ENCODE measurements at regions not wholly inside any gene's neighbourhood (a gene's known extent, or its start where the extent isn't known, plus 50 kb on each side); places are given as distances from the start of the nearest gene placed in this dataset.
"Not testable (repeated sequence)": the region's sequence is repeated elsewhere in the genome, so short reads cannot be mapped to it uniquely, and the experiment has no call there.

DNA sequence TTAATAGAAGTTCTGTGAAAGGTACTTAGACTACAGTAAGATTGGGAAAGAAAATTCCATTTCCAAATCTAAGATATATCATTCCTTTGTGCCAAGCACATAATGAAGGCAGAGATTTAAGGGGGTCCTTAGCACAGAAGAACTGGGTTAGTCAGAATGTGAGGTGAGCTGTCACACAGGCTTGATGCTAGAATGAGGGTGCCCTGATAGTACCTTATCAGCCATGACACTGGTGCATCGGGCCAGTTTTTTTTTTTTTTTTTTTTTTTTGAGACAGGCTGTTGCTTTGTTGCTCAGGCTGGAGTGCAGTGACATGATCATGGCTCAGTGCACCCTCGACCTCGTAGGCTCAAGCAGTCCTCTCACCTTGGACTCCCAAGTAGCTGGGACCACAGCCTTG lies 2169.6 kb upstream of the DEFB115 start:
- H3K36me3 Mint-ChIP-seq; H3K27ac Mint-ChIP-seq; H3K4me3 Mint-ChIP-seq; intact Hi-C loops (cut with micrococcal nuclease); H3K4me1 Mint-ChIP-seq (ENCODE audit: low read depth); H3K27me3 Mint-ChIP-seq; DNase-seq; POLR2A ChIA-PET; CTCF ChIA-PET: not testable (repeated sequence)
- H3K9me3 Mint-ChIP-seq, result peaks cover 30% of the 10 kb centered on the region

GRCh38 chr20:29088472-29088871 lies 2169.0 kb upstream of the DEFB115 start:
- H3K27ac Mint-ChIP-seq; CTCF ChIA-PET; DNase-seq; H3K4me3 Mint-ChIP-seq; POLR2A ChIA-PET; H3K27me3 Mint-ChIP-seq; H3K4me1 Mint-ChIP-seq (ENCODE audit: low read depth); H3K36me3 Mint-ChIP-seq; intact Hi-C loops (cut with micrococcal nuclease): not testable (repeated sequence)
- peaks cover 27% of the 10 kb centered on the region for H3K9me3 Mint-ChIP-seq

GRCh38 chr20:29089409-29089808 lies 2168.1 kb upstream of the DEFB115 start:
- POLR2A ChIA-PET; H3K36me3 Mint-ChIP-seq; H3K27ac Mint-ChIP-seq; CTCF ChIA-PET; H3K27me3 Mint-ChIP-seq; DNase-seq; H3K4me1 Mint-ChIP-seq (ENCODE audit: low read depth); H3K4me3 Mint-ChIP-seq; intact Hi-C loops (cut with micrococcal nuclease): not testable (repeated sequence)
- peaks cover 20% of the 10 kb centered on the region for H3K9me3 Mint-ChIP-seq

GRCh38 chr20:29093958-29094357 lies 2163.5 kb upstream of the DEFB115 start:
- POLR2A ChIA-PET; H3K4me3 Mint-ChIP-seq; DNase-seq; H3K27ac Mint-ChIP-seq; intact Hi-C loops (cut with micrococcal nuclease); CTCF ChIA-PET; H3K36me3 Mint-ChIP-seq; H3K4me1 Mint-ChIP-seq (ENCODE audit: low read depth); H3K27me3 Mint-ChIP-seq: not testable (repeated sequence)
- H3K9me3 Mint-ChIP-seq, result peaks cover 10% of the 10 kb centered on the region

GRCh38 chr20:29096695-29097094 lies 2160.8 kb upstream of the DEFB115 start:
- DNase-seq; CTCF ChIA-PET; H3K4me1 Mint-ChIP-seq (ENCODE audit: low read depth); H3K4me3 Mint-ChIP-seq; intact Hi-C loops (cut with micrococcal nuclease); H3K9me3 Mint-ChIP-seq; H3K27me3 Mint-ChIP-seq; H3K36me3 Mint-ChIP-seq; POLR2A ChIA-PET; H3K27ac Mint-ChIP-seq: not testable (repeated sequence)

DNA sequence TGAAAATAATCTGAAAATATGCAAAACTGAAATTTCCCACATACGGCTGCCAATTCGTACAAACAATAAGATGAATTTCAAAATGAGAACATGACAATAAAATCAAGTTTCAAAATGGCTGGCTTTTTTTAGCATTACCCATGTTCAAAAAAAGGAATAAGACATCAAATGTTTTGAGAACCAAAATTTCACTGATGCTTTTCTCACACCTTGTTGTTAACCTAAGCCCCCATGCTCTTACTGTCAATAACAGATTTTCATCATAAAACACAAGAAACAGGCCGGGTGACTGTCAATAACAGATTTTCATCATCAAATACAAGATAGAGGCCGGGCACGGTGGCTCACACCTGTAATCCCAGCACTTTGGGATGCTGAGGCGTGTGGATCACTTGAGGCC lies 2149.6 kb upstream of the DEFB115 start:
- peaks cover 27% of the 10 kb centered on the region for H3K9me3 Mint-ChIP-seq
- H3K4me1 Mint-ChIP-seq (ENCODE audit: low read depth); H3K4me3 Mint-ChIP-seq; H3K27me3 Mint-ChIP-seq; intact Hi-C loops (cut with micrococcal nuclease); CTCF ChIA-PET; POLR2A ChIA-PET; H3K36me3 Mint-ChIP-seq; H3K27ac Mint-ChIP-seq; DNase-seq: not testable (repeated sequence)

DNA sequence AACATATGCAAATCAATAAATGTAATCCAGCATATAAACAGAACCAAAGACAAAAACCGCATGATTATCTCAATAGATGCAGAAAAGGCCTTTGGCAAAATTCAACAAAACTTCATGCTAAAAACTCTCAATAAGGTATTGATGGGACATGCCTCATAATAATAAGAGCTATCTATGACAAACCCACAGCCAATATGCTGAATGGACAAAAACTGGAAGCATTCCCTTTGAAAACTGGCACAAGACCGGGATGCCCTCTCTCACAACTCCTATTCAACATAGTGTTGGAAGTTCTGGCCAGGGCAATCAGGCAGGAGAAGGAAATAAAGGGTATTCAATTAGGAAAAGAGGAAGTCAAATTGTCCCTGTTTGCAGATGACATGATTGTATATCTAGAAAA lies 2148.1 kb upstream of the DEFB115 start:
- DNase-seq; H3K27ac Mint-ChIP-seq; POLR2A ChIA-PET; CTCF ChIA-PET; H3K4me1 Mint-ChIP-seq (ENCODE audit: low read depth); H3K36me3 Mint-ChIP-seq; H3K27me3 Mint-ChIP-seq; H3K4me3 Mint-ChIP-seq; intact Hi-C loops (cut with micrococcal nuclease): not testable (repeated sequence)
- peaks cover 35% of the 10 kb centered on the region for H3K9me3 Mint-ChIP-seq

- CTCF ChIA-PET; DNase-seq; POLR2A ChIA-PET; H3K4me3 Mint-ChIP-seq; H3K27ac Mint-ChIP-seq; intact Hi-C loops (cut with micrococcal nuclease); H3K36me3 Mint-ChIP-seq; H3K4me1 Mint-ChIP-seq (ENCODE audit: low read depth); H3K27me3 Mint-ChIP-seq: not testable (repeated sequence)
- peaks cover 41% of the 10 kb centered on the region for H3K9me3 Mint-ChIP-seq
Measured at GRCh38 chr20:29115097-29115496, 2142.4 kb upstream of the DEFB115 start.

- no peaks in the 10 kb centered on the region for H3K27me3 Mint-ChIP-seq
- intact Hi-C loops (cut with micrococcal nuclease), result no loop called here
- CTCF ChIA-PET, result no interaction called here
Measured at GRCh38 chr20:29119141-29119540, 2138.3 kb upstream of the DEFB115 start.

DNA sequence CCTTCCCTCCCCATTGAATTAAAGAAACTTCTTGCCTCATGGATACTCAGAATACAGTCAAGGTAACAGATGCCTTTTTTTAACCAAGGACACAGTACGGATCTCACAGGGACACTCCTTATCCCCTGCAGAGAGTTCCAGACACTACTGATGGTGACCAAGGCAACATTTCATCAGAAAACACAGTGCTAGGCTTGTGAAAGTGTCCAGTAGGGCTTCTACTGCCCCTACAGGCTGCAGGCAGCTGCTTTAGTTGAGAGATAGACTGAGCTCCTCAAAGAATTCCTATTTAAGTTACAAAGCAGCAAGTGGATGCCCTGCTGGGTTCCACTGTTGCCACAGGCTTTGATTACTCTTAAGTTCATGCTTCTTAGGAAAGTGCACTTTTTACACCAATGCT lies 2137.8 kb upstream of the DEFB115 start:
- H3K4me3 Mint-ChIP-seq; H3K27me3 Mint-ChIP-seq; H3K36me3 Mint-ChIP-seq; H3K27ac Mint-ChIP-seq; intact Hi-C loops (cut with micrococcal nuclease); POLR2A ChIA-PET; CTCF ChIA-PET; H3K4me1 Mint-ChIP-seq (ENCODE audit: low read depth); DNase-seq: not testable (repeated sequence)
- H3K9me3 Mint-ChIP-seq, result peaks cover 46% of the 10 kb centered on the region

More at GRCh38 chr20:29119141-29119540, 2138.3 kb upstream of the DEFB115 start:
- Mint-ChIP-seq H3K36me3 (peaks cover 3% of the 10 kb centered on the region), H3K27ac (no peak overlapping the region), H3K4me1 (ENCODE audit: low read depth) (no peaks in the 10 kb centered on the region), H3K4me3 (no peak overlapping the region), H3K9me3 (peaks cover 46% of the 10 kb centered on the region)
- POLR2A ChIA-PET, result no interaction called here
- no peak for DNase-seq

DNA sequence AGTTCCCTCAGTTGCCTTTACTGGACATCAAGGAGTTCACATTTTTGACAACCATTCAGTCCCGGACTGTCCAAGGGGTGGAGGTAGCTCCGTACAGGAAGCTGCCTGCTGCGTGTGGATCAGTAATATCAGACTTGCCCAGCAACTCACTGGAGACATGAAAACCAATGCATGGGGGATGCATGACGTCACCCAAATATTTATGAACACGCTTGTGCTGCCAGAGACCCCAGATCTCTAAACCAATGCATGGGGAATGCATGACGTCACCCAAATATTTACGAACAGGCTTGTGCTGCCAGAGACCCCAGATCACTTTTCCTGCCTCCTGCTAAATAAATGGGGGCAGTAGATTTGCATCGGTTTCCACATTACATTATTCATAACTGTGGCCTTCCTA lies 2137.4 kb upstream of the DEFB115 start:
- POLR2A ChIA-PET, result not testable (repeated sequence)

GRCh38 chr20:29120575-29120974 lies 2136.9 kb upstream of the DEFB115 start:
- POLR2A ChIA-PET; CTCF ChIA-PET; intact Hi-C loops (cut with micrococcal nuclease): not testable (repeated sequence)

More for the DNA sequence above, 2137.4 kb upstream of the DEFB115 start:
- H3K36me3 Mint-ChIP-seq; intact Hi-C loops (cut with micrococcal nuclease); H3K4me3 Mint-ChIP-seq; H3K27ac Mint-ChIP-seq; DNase-seq; H3K27me3 Mint-ChIP-seq; H3K4me1 Mint-ChIP-seq (ENCODE audit: low read depth); CTCF ChIA-PET: not testable (repeated sequence)
- peaks cover 46% of the 10 kb centered on the region for H3K9me3 Mint-ChIP-seq

GRCh38 chr20:29122784-29123183 lies 2134.7 kb upstream of the DEFB115 start:
- peaks cover 34% of the 10 kb centered on the region for H3K9me3 Mint-ChIP-seq
- CTCF ChIA-PET; H3K27ac Mint-ChIP-seq; H3K4me3 Mint-ChIP-seq; H3K4me1 Mint-ChIP-seq (ENCODE audit: low read depth); H3K36me3 Mint-ChIP-seq; H3K27me3 Mint-ChIP-seq; intact Hi-C loops (cut with micrococcal nuclease); DNase-seq; POLR2A ChIA-PET: not testable (repeated sequence)

More at GRCh38 chr20:29120575-29120974, 2136.9 kb upstream of the DEFB115 start:
- H3K27me3 Mint-ChIP-seq; H3K36me3 Mint-ChIP-seq; DNase-seq; H3K27ac Mint-ChIP-seq; H3K4me1 Mint-ChIP-seq (ENCODE audit: low read depth); H3K4me3 Mint-ChIP-seq: not testable (repeated sequence)
- peaks cover 45% of the 10 kb centered on the region for H3K9me3 Mint-ChIP-seq

DNA sequence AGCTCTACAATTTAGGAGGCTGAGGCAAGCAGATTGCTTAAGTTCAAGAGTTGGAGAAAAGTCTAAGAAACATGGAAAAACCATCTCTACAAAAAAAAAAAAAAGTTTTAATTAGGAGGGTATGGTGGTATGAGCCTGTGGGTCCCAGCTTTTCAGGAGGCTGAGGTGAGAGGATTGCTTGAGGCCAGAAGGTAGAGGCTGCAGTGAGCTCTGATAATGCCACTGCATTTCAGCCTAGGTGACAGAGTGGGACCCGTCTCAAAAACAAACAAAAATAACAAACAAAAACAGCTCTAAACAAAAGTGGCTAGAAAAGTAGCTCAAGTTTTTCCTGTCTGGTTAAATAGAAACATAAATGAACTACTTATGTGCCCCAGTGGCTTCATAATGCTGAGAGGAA lies 2133.6 kb upstream of the DEFB115 start:
- Mint-ChIP-seq H3K27ac (no peak overlapping the region), H3K9me3 (peaks cover 28% of the 10 kb centered on the region), H3K4me1 (ENCODE audit: low read depth) (no peaks in the 10 kb centered on the region), H3K4me3 (no peak overlapping the region), H3K27me3 (no peaks in the 10 kb centered on the region), H3K36me3 (peaks cover 2% of the 10 kb centered on the region)
- intact Hi-C loops (cut with micrococcal nuclease), result no loop called here
- CTCF ChIA-PET, result no interaction called here
- DNase-seq, result no peak
- POLR2A ChIA-PET, result no interaction called here
